SHP77 treated with DMSO at 0.1 percent for 48 hours (cell line): ENCODE measurements at regions not wholly inside any gene's neighbourhood (a gene's known extent, or its start where the extent isn't known, plus 50 kb on each side); places are given as distances from the start of the nearest gene placed in this dataset.

Experiments
- DNase-seq: peaks from one replicate; lab custom pipeline; 2025; lab: John Stamatoyannopoulos, UW

DNA sequence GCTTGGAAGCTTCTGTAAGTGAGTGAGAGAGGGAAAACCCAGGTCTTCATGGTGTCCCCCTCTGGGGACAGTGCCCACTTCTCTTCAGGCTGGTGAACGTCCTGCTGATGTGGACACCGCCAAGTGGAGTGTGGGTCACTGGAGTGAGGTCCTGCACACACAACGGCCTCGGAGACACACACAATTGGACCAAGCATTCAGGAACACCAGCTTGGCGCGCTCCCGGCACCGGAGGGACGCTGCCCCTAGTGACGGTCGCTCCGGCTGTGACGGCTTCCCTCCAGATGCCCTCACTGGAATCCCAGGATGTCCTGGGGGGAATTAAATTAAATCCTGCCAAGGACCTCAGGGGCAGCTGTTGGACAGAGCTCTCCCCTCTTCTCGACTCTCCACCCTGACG, 123.1 kb downstream of the ZNF664 start:
- DNase-seq: no peak

DNA sequence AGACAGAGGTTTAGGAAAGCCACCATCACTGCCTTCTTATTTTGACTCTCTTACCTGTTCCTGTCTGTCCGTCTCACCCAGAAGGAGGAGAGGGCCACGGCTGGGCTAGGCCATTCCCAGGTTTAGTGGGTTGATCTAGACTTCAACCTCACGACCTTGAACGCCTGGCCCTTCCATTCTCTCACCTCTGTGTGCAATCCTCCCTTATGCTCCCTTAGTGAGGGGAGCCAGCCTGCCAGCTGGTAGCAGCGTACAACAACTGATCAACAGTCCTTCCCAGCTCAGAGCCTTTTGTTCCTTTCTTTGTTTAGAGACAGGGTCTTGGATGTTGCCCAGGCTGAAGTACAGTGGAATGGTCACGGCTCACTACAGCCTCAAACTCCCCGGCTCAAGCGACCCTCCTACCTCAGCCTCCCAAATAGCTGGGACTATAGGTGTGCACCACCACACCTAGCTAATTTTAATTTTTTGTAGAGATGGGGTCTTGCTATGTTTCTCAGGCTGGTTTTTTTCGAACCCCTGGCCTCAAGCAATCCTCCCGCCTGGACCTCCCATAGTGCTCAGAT, 123.9 kb downstream of the ZNF664 start:
- no peak for DNase-seq

DNA sequence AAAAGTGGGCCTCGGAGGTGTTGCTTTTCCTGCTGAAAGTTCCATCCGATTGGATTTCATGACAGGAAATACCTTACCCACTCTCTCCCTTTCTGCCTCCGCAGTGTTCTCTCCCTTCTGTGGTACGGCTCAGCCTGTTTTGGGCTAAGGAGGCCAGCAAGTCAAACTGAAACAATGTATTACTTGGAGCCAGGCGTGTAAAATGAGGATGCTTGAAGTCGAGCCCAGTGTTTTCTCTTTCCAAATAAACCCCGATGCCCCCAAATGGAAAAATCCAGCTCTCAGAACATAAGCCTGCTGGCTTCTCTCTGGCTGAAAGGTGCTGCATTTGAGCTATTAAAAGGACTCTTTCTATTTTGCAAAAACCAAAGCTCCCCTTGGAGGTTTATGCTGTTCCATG, 124.7 kb downstream of the ZNF664 start:
- DNase-seq: no peak

DNA sequence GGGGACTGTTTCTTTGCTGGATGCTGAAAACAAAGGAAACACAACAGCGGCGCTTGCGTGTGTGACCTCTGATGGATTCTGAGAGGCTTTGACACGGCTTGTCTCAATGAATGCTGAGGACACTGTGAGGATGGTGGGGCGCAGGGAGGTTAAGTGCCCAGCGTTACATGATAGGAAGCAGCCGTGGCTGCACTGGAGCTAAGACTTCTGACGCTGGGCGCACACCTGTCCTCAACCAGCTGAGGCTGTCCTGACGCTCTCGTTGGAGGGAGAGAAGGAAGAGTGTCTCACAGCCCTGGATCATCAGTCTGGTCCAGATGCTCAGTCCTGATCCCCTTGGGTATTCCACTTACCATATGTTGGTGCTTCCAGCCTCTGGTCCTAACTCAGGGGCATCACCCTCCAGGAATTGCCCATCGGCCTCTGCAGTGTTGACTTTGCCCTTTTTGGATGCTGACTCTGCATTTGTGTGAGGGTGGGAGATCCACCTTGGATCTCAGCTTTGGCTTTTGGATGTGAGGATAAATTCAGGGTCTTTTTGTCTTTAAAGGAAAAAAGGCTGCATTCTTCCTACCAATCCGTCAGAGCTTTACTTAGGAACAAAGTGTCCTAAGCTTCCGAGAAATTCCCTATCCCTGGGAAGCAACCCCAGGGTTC, 125.2 kb downstream of the ZNF664 start:
- peak; percentile 30 for DNase-seq

DNA sequence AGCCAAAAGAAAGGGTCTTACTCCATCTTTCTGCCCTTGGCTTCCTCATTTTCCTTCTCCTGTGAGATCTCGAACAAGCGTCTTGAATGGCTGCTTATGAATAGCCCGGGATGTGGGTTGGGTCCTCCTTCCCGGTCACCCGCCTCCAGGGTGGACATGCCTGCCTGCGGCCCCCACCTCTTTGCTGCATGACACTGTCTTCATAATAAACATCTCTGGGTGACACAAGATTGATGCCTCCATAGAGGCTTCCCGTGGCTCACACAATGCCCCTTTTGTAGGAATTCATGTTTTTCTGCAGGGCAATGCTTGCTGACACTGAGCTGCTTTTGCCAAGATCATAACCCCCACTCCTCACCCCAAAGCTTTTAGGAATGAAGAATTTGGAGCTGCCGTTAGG, 125.9 kb downstream of the ZNF664 start:
- no peak for DNase-seq

DNA sequence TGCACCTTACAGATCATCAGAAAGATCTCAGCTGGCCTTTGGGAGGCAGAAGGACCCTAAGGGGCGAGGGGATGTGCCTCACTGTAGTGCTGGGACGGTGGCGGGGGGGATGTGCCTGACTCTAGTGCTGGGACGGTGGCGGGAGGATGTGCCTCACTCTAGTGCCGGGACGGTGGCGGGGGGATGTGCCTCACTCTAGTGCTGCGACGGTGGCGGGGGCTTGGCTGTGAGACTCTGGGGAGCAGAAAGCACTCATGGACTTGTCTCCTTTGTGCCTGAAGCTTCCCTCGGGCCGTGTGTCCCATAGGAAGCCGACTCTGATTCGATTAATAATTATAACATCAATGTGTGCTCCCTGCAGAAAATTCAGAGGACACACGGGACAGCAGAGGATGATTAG, 126.6 kb downstream of the ZNF664 start:
- no peak for DNase-seq

DNA sequence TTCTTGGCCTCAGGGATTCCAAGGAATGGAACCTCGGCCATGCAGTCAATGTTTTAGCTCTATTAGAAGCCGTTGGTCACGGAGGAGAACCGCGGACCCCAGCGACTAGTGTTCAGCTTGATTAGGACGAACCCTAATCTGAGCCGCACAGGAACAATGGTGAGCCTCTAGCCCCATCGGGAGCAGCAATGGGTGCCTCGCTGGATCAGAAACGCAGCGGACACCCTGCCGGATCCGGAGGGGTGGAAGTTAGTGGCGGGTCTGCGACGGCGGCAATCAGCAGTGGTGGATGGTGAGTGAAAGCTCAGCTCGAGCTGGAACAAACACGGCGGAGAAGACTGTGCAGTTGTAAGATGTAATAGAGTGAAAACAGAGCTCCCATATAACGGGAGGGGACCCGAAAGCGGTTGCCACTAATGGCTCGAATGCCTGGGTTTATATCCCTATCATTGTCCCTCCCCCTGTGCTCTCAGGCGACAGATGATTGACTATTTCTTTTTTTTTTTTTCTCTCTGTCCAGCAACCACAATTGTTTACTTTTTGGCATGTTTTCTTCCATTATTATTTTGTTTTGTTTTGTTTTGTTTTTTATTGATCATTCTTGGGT, 127.7 kb downstream of the ZNF664 start:
- no peak for DNase-seq

DNA sequence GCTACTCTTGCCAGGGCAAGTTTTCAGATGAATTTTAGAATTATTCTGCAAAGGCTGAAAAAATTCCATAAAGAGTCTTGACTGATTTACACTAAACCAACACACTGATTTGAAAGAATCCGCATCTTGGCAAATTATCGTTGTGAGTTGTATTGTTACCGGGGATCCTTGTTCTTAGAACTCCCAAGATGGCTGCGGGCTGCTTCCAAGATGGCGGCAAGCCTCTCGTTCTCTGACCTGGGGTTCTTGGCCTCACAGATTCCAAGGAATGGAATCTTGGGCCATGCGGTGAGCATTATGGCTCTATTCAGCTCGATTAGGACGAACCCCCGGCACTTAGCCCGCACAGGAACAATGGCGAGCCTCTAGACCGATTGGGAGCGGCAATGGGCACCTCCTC, 132.5 kb downstream of the ZNF664 start:
- DNase-seq: no peak

DNA sequence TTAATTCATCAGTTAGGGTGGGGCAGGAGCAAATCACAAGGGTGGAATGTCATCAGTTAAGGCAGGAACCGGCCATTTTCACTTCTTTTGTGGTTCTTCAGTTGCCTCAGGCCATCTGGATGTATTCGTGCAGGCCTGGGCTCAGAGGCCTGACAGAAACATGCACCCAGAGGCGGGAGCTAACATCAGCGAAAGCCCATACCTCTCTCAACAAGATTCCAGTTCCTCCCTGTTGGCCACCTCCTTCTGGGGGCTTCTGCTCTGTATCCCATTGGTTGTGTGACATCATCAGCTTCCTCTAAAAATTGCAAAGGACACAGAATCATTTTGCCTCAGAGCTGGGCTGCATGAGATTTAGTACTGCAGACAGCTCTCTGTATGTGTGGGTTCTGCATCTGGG, 134.3 kb downstream of the ZNF664 start:
- DNase-seq: no peak

DNA sequence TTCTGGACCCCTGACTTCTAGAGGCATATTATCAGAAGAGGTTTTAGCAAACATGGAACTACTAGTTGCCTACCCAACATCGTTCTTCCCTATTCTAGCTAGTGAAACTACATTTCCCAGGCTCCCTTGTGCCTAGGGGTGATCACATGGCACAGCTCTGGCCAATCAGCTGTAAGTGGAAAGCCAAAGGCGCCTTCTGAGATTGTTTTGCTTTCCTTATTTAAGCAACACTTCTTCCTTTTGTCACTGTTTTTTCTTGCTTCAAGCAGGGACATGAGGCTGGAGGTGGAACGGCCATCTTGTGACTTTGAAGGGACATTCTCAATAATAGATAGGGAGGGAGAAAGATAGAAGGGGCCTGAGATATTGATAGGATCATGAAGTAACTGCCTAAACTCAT, 136.7 kb downstream of the ZNF664 start:
- DNase-seq: no peak

DNA sequence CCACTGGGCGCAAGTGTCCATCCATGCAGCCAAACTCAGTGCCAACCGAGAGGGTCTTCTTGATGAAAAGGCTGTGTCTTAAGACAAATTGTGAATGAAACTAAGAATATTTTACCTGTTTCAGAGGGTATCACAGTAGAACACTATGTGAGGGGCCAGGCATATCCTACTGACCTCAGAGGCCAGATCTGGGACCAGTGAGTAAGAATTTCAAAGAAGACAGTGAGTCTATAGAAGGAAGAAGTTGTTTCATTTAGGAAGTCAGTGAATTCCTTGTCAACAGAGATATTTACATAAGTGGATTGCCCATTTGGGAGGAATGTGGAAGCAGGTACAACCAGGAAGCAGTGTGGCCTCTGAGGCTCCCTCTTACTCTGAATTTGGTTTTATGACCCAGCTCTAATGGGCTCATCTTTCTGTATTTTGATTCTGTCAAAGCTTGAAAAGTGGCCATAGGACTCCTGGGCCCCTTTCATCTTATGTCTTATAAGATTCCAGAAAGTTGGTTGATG, 137.4 kb downstream of the ZNF664 start:
- DNase-seq: no peak

DNA sequence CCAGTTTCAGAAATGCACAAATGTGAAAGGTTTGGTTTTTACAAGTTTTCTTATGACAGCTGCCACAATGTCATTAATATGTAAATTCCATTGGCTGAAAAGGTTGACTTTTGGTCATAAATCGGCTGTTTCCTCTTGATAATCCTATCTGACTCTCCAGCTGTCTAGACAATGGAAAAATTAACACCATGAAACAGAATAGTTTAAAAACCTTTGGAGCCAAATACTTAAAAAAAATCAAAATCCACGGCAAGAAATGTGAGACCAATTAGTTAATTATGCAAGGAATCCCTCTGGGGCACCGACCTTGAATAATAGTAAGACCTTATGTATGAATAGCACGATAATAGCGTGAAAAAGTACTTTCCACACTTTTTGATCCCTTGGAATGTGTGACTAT, 138.0 kb downstream of the ZNF664 start:
- DNase-seq: no peak

DNA sequence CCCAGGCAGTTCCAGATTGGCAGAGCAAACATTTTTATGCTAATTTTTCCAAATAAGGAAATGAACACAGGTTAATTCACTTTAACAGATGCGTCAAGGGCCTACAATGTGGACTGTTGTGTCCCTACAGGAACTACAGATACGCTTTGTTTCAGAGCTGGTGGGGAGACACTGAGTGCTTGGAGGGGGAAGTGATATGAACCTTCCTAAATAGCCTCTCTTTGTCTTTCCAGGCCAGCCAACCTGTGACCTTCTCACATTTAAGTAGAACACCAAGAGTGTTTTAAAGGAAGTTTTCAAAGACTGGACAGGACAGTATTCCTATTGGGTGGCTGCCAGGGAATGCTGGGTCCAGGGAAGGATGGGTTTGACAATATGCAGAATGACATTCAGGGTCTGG, 141.3 kb downstream of the ZNF664 start:
- no peak for DNase-seq

DNA sequence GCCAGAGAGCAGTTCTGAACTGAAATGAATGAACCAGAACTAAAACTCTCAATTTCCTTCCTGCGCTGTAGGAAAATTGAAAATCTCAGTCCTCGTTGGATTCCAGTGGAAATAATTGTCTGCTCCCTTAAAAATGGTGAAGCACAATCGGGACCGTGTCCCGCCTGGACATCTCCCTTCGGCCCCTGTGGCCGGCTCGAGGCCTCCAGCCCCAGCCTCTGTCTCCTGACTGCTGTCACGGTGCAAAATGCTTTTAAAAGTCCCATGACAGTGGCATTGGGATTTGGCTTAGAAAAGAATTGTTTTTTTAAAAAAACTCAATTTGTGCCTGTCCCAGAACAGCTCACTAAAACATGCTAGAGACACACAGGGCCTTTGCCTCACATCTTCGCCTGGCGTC, 142.5 kb downstream of the ZNF664 start:
- no peak for DNase-seq

DNA sequence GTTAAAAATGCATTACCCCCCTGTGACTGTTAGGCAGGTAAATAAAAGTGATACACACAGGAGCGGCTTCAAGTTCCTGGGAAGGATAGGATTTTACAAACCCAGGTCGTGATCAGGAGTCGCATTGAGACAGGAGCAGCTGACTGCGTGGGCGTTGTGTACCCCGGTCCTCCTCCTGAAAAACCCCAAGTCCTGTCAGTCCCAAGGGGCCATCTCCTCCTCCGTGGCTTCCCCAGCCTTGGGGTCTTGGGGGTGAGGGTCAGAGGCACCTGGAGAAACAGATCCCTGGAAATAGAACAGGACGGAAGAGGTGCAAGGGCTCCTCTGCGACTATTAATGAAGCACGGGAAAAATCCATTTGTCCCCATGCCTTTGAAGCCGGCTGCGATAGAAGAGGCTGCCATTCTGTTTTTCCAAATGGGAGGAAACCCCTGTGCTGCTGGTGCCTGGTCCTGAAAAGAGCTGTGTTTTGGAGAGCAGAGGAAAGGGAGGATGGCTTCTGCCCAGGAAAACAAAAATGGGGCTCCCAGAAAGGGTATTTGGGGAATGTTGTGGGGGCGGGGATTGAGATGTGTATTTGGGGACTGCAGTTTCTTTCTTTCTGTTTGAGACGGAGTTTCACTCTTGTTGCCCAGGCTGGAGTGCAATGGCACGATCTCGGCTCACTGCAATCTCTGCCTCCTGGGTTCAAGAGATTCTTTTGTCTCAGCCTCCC, 143.1 kb downstream of the ZNF664 start:
- no peak for DNase-seq

DNA sequence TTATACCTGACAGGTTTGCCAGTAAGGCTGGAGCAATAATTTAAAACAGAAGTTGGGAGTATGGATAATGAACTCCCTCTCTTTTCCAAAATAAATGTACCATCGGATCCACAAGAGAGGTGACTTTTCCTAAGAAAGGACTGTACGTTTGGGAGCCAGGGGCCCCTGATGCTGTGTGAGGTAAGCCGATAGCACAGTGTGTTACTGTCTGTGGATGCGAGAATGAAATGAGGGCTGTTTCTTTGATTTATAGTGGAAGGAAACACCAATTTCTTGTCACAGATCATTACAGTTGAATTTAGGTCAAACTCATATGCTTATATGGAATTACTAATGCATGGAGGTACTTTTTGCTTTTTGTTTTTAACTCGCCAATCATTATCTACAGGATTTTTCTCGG, 147.7 kb downstream of the ZNF664 start:
- DNase-seq: no peak

DNA sequence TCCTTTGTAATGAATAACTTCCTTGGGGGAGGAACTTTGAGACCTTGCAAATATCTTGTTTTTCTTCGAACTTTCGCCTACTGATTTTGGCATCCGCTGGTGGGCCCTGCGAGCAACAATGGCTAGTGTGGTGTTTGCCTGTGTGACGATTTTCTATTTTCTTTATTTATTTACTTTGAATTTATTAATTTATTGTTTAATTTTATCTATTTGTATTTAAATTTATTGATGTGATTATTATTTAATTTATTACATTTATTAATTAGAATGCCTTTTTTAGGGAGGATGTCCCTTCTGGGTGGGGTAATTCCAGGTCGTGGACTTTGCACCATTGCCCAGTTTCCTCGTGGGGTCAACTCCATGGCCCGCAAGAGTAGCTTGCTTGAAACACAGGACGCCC, 149.7 kb downstream of the ZNF664 start:
- DNase-seq: no peak

DNA sequence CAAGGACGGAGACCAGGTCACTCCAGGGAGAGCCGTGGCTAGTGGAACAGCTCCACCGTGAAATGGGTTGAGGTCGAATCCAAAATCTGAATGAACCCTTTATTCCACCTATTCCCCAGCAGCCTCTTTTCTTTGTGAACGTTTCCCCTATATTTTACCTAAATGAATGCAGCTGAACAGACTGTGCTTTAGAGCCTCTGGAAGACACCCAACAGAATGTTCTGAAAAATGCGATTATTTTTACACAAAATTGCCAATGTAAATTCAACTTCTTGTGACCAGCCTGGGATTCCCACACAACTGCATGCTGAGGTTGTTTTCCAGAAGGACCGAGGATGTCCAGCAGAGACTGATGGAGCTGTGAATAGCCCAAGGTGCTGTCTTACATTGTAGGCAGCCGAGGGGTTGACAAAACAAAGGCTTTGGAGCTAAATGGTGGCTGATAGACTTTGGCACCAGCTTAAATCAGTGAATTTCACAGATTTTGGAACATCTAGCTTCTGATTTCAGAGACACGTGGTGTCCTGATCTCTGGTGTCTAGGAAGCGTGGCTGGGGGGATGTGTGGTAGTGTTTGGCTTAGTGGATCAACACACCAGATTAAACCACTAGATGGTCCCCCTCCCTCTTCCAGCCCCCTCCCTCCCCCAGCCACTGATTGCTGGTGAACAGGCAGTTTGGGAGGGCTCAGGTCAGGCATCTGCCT, 150.4 kb downstream of the ZNF664 start:
- DNase-seq: no peak

DNA sequence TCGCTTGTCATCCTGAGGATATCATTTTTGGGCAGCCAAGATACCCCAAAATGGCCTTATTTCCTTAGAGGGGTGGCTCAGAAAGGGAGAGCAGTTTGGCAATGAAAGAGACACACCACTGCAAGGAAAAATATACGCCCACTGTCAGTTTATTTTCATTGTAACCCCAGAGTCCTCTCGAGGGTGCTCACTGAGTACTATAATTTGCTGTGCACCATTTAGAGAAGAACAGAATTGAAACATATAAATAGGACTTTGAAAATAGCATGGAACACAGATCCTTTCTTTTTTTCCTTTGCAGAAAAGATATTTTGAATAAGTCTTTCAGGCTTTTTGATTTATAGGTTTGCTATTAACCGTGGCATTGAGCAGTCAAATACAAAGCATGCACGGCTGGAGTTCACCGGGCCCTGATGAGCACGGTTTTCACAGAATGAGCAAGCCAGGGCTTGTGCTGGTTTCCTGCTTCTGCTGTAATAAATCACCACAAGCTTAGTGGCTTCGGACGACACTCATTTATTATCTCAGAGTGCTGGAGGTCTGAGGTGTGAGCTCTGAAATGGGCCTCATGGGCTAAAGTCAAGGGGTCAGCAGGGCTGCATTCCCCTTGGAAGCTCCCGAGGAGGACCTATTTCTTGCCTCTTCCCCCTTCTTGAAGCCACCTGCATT, 152.3 kb downstream of the ZNF664 start:
- peak; percentile 89 for DNase-seq

DNA sequence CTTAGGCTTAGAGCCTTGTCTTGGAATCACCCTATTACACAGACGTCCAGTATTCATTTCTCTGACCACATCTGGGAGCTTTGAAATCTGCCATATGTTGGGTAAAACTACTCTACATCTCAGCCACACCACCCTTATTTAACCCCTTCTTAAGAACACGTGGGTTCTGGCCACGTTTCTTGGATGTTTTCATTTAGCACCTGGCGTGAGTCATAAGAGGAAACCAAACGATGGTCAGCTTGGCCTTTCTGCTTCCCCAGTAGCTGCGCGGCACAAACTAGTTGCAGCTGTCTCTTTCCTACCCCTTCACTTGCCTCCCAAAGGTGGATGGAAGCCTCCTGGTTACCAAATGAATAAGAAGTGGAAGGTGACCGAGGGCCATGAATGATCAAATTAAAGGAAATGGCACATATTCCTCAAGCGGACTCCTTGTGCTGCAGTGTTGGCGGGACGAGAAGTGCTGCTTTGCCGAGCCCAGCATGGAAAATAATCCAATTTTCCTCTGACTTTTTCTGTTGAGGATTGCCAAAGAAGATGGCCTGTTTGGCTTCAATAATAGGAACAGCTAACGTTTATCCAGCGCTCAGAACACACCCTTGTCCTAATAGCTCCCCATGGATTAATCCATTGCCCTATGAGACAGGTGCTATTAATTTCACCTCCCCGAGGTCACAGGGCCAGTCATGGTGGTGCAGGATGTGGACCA, 154.1 kb downstream of the ZNF664 start:
- no peak for DNase-seq

DNA sequence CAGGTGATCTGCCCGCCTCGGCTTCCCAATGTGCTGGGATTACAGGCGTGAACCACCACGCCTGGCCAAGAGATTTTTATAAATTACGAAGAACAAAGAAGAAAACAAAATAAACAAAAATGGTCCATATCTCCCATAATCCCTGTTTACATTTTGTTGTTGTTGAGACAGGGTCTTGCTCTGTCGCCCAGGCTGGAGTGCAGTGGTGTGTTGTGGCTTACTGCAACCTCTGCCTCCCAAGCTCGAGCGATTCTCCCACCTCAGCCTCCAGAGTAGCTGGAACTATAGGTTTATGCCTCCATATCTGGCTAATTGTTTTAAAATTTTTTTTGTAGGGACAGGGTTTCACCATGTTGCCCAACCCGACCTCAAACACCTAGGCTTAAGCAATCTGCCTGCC, 156.1 kb downstream of the ZNF664 start:
- no peak for DNase-seq
